Esophagus muscularis mucosa (tissue), 4 donors: ENCODE measurements at regions not wholly inside any gene's neighbourhood (a gene's known extent, or its start where the extent isn't known, plus 50 kb on each side); places are given as distances from the start of the nearest gene placed in this dataset.

Experiments
- DNase-seq: peaks from one replicate; pipeline ENCODE4 v3.0.0-alpha.2; 2017; ENCODE audit errors: extremely low spot score
- H3K27ac ChIP-seq, 4 donors: fragments of 200-600 bp; sonication (generic); replicated peaks in 1 of 4; 1 replicate in 3 of 4; 2 replicates in 1 of 4; pipeline ENCODE4 v1.5.1; 2016 to 2019; ENCODE audit warnings: mild to moderate bottlenecking in 1 of 4
- H3K27me3 ChIP-seq, 4 donors: fragments of 200-600 bp; sonication (generic); one replicate each; pipeline versions ENCODE4 v1.5.1 to v1.6.0; 2016 to 2019
- H3K36me3 ChIP-seq, 4 donors: fragments of 200-600 bp; sonication (generic); one replicate each; pipeline ENCODE4 v1.5.1; 2016 to 2019
- H3K4me1 ChIP-seq, 4 donors: fragments of 200-600 bp; sonication (generic); one replicate each; pipeline ENCODE4 v1.5.1; 2016 to 2019
- H3K4me3 ChIP-seq, 4 donors: fragments of 200-600 bp; sonication (generic); 1 replicate in 2 of 4; 2 replicates in 2 of 4; pipeline ENCODE4 v1.5.1; 2016 to 2019; ENCODE audit warnings: mild to moderate bottlenecking in 4 of 4, moderate library complexity in 1 of 4
- H3K9me3 ChIP-seq, 4 donors: fragments of 200-600 bp; sonication (generic); 1 replicate in 3 of 4; 2 replicates in 1 of 4; pipeline ENCODE4 v1.5.1; 2016 to 2019
- EP300 ChIP-seq: sonication (generic); formaldehyde crosslinking; IDR thresholded peaks from one replicate; pipeline ENCODE4 v1.6.1; 2017; ENCODE audit warnings: antibody characterized with exemption
- POLR2A ChIP-seq: fragments of 450-650 bp; IDR thresholded peaks from one replicate; pipeline ENCODE4 v1.6.1; 2017; ENCODE audit warnings: antibody characterized with exemption, moderate library complexity, mild to moderate bottlenecking, low read depth
- POLR2AphosphoS5 ChIP-seq, 2 donors: sonication (generic); formaldehyde crosslinking; IDR thresholded peaks; one replicate each; pipeline ENCODE4 v1.6.1; 2017; ENCODE audit warnings: antibody characterized with exemption in 2 of 2
- WGBS: methylation state at CpG from one replicate; pipeline ENCODE4 v1.1.5; 2018; 5-methylcytosine and 5-hydroxymethylcytosine counted together
- intact Hi-C: fragments of 100-400 bp; cut with DNase I; formaldehyde crosslinking; loops from one replicate; pipeline ENCODE4 v1.15.1; 2023
- TF ChIP-seq, protein P1 (sequence below), 3 experiments: fragments of 200-600 bp in 2 of 3; fragments of 450-650 bp in 1 of 3; sonication (generic) in 2 of 3; IDR thresholded peaks; one replicate each; pipeline ENCODE4 v1.5.1; 2017 to 2019; ENCODE audit warnings: antibody characterized with exemption in 3 of 3, mild to moderate bottlenecking in 2 of 3, moderate library complexity in 1 of 3

DNA sequence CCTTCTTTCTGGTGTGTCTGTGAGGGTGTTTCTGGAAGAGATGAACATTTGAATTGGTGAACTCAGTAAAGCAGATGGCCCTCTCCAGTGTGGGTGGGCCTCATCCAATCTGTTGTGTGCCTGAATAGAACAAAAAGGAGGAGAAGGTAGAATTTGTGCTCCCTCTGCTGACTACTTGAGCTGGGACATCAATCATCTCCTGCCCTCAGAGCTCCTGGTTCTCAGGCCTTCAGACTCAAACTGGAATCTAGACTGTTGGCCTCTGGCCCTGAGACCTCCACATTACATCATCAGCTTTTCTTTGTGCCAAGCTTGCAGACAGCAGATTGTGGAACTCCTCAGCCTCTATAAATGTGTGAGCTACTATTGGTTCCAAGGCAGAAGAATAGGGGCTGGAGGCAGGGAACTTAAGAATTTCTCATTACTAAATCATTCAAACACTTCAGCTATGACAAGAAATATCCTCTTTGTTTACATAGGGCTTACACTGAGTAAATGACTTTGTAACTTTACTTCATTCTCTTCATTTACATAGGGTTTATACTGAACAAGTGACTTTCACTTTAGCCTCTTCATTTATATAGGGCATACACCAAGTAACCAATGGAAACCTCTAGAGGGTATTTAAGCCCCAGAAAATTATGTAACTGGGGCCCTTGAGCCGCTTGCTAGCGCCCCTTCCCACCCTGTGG is 86.9 kb upstream of the NWD2 start:
- H3K36me3 ChIP-seq, result no peaks in the 10 kb centered on the region

DNA sequence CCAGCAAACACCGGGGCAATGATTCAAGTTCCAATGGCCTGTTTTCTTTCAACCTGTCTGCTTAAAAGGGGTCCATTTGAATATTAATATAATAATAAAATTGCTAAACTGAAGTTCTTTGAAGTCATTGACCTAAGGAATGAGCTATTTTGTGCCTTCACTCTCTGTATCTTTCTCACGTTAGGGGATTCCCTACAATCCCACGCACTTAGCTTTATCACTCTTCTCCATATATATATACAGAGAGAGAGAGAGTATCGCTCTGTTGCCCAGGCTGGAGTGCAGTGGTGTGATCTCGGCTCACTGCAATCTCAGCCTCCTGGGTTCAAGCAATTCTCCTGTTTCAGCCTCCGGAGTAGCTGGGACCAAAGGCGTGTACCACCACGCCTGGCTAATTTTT is 83.9 kb upstream of the NWD2 start:
- WGBS, result 74% methylated on average over 8 of the region's 8 CpGs
- no peak for TF ChIP-seq POLR2AphosphoS5 (IDR thresholded peaks at IDR 0.05)
- no peak for TF ChIP-seq POLR2A
- TF ChIP-seq, protein P1, sequence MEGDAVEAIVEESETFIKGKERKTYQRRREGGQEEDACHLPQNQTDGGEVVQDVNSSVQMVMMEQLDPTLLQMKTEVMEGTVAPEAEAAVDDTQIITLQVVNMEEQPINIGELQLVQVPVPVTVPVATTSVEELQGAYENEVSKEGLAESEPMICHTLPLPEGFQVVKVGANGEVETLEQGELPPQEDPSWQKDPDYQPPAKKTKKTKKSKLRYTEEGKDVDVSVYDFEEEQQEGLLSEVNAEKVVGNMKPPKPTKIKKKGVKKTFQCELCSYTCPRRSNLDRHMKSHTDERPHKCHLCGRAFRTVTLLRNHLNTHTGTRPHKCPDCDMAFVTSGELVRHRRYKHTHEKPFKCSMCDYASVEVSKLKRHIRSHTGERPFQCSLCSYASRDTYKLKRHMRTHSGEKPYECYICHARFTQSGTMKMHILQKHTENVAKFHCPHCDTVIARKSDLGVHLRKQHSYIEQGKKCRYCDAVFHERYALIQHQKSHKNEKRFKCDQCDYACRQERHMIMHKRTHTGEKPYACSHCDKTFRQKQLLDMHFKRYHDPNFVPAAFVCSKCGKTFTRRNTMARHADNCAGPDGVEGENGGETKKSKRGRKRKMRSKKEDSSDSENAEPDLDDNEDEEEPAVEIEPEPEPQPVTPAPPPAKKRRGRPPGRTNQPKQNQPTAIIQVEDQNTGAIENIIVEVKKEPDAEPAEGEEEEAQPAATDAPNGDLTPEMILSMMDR (IDR thresholded peaks at IDR 0.05), result no peak
- no peak for TF ChIP-seq EP300

More for the DNA sequence above, 86.9 kb upstream of the NWD2 start:
- no peaks in the 10 kb centered on the region for H3K4me1 ChIP-seq
- DNase-seq, result no peak
- H3K9me3 ChIP-seq, result no peaks in the 10 kb centered on the region
- WGBS, result 71% methylated on average over 2 of the region's 2 CpGs
- intact Hi-C loops, result no loop called here
- H3K27me3 ChIP-seq, result no peaks in the 10 kb centered on the region
- H3K27ac ChIP-seq, result no peak overlapping the region
- H3K4me3 ChIP-seq, result no peak overlapping the region
- TF ChIP-seq POLR2AphosphoS5 (IDR thresholded peaks at IDR 0.05) (no peak), EP300 (no peak), POLR2A (no peak)
- TF ChIP-seq, protein P1 (IDR thresholded peaks at IDR 0.05), result no peak

DNA sequence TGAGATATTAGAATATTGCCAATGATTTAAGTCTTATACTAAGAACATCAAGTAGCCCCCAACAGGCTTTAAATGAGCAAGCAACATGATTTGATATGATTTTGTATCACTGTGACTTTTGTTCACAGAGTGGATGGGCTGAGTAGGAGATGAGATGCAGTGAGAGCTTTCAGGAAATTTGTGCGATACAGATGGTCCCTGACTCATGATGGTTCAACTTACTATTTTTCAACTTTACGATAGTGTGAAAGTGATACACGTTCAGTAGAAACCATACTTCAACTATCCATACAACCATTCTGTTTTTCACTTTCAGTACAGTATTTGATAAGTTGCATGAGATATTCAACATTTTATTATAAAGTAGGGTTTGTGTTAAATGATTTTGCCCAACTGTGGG is 78.7 kb upstream of the NWD2 start:
- Histone ChIP-seq H3K9me3 (no peaks in the 10 kb centered on the region), H3K27ac (no peak overlapping the region), H3K36me3 (no peaks in the 10 kb centered on the region), H3K4me1 (no peaks in the 10 kb centered on the region), H3K27me3 (no peaks in the 10 kb centered on the region), H3K4me3 (no peak overlapping the region)
- WGBS, result 95% methylated on average over 3 of the region's 3 CpGs
- TF ChIP-seq POLR2A (no peak), POLR2AphosphoS5 (IDR thresholded peaks at IDR 0.05) (no peak), EP300 (no peak)
- TF ChIP-seq, protein P1 (IDR thresholded peaks at IDR 0.05), result no peak
- intact Hi-C loops, result no loop called here
- no peak for DNase-seq

More for the DNA sequence above, 83.9 kb upstream of the NWD2 start:
- no peaks in the 10 kb centered on the region for H3K36me3 ChIP-seq
- H3K4me1 ChIP-seq, result no peaks in the 10 kb centered on the region
- H3K9me3 ChIP-seq, result no peaks in the 10 kb centered on the region
- H3K27ac ChIP-seq, result no peak overlapping the region
- DNase-seq, result no peak
- intact Hi-C loops, result no loop called here
- H3K4me3 ChIP-seq, result no peak overlapping the region
- no peaks in the 10 kb centered on the region for H3K27me3 ChIP-seq

DNA sequence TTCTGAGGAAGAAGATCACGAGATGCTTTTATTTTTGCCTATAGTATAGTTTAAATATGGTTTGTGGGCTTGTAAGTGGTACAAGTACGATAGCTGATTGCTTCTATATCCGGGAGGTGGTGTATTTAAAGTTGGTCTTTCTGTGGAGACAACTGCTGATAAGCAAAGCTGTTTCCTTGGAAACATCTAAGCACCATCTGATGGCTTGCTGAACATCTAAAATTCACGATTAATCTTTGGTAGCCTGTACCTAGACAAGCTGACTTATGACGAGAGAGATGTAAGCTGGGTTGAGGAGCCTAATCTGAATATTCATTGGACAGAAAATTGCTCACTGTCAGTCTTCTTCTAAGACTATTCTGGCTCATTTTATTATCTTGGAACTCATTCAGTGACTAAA is 74.6 kb upstream of the NWD2 start:
- no peaks in the 10 kb centered on the region for H3K27me3 ChIP-seq
- H3K4me1 ChIP-seq, result no peaks in the 10 kb centered on the region
- WGBS, result 79% methylated on average over 5 of the region's 5 CpGs
- TF ChIP-seq, protein P1 (IDR thresholded peaks at IDR 0.05), result no peak
- no peak for TF ChIP-seq POLR2A
- TF ChIP-seq POLR2AphosphoS5 (IDR thresholded peaks at IDR 0.05), result no peak
- no peak for TF ChIP-seq EP300
- intact Hi-C loops, result no loop called here
- H3K9me3 ChIP-seq, result no peaks in the 10 kb centered on the region
- no peaks in the 10 kb centered on the region for H3K36me3 ChIP-seq
- no peak for DNase-seq
- H3K4me3 ChIP-seq, result no peak overlapping the region
- H3K27ac ChIP-seq, result no peak overlapping the region

DNA sequence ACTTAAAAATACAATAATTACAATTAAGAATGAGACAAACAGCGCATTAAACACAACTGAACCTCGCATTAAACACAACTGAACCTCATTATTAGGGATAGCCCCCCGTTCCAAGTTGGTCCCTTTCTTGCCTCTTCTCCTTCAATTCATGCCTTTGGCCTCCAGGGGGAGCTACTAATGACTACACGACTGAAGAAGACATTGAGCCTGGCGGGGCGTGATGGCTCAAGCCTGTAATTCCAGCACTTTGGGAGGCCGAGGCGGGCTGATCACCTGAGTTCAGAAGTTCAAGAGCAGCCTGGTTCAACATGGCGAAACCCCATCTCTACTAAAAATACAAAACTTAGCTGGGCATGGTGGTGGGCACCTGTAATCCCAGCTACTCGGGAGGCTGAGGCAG is 56.4 kb upstream of the NWD2 start:
- DNase-seq, result no peak
- Histone ChIP-seq H3K9me3 (no peaks in the 10 kb centered on the region), H3K27ac (no peak overlapping the region), H3K4me3 (no peak overlapping the region), H3K27me3 (no peaks in the 10 kb centered on the region), H3K4me1 (no peaks in the 10 kb centered on the region), H3K36me3 (no peaks in the 10 kb centered on the region)
- TF ChIP-seq EP300, result no peak
- TF ChIP-seq, protein P1 (IDR thresholded peaks at IDR 0.05), result no peak
- TF ChIP-seq POLR2A, result no peak
- TF ChIP-seq POLR2AphosphoS5 (IDR thresholded peaks at IDR 0.05), result no peak
- intact Hi-C loops, result no loop called here
- WGBS, result 73% methylated on average over 10 of the region's 10 CpGs
